Amygdala (tissue), 56 donors: ENCODE measurements at regions not wholly inside any gene's neighbourhood (a gene's known extent, or its start where the extent isn't known, plus 50 kb on each side); places are given as distances from the start of the nearest gene placed in this dataset.
"Not testable (repeated sequence)": the region's sequence is repeated elsewhere in the genome, so short reads cannot be mapped to it uniquely, and the experiment has no call there.

ENCODE experiments used
- DNase-seq, 56 donors: peaks; one replicate each; lab custom pipeline; 2025; lab: John Stamatoyannopoulos, UW

DNA sequence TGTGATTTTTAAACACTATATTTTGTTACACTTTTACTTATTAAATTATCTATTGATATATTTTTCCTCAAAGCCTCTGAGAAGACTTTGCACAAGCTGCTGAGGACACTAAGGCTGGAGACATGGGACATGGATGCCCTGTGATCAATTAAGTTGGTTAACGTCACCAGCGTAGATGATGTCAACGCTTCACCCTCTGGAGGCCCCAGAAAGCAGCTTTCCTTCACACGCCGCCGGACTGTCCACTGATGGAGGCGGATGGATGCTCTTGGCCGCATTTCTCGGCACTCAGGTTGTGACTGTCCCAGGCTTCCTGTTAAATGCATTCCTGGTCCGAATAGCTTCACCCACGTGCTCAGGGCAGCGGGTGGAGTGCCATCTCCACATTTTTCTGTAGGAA is 247.5 kb downstream of the VAPA start:
- no peak for DNase-seq

DNA sequence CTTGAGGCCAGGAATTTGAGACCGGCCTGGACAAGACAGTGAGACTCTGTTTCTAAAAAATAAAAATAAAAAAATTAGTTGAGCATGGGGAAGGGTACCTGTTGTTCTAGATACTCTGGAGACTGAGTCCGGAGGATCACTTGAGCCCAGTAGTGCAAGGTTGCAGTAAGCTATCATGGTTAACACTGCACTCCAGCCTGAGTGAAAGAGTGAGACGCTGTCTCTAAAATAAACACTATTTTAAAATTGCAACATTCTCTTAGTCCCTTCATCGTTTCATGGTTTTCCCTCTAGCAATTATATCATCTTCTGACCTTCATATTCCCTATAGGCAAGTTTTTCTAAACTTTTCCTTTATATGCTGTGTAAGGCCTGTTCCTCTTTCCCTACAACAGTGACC is 248.5 kb downstream of the VAPA start:
- no peak for DNase-seq

DNA sequence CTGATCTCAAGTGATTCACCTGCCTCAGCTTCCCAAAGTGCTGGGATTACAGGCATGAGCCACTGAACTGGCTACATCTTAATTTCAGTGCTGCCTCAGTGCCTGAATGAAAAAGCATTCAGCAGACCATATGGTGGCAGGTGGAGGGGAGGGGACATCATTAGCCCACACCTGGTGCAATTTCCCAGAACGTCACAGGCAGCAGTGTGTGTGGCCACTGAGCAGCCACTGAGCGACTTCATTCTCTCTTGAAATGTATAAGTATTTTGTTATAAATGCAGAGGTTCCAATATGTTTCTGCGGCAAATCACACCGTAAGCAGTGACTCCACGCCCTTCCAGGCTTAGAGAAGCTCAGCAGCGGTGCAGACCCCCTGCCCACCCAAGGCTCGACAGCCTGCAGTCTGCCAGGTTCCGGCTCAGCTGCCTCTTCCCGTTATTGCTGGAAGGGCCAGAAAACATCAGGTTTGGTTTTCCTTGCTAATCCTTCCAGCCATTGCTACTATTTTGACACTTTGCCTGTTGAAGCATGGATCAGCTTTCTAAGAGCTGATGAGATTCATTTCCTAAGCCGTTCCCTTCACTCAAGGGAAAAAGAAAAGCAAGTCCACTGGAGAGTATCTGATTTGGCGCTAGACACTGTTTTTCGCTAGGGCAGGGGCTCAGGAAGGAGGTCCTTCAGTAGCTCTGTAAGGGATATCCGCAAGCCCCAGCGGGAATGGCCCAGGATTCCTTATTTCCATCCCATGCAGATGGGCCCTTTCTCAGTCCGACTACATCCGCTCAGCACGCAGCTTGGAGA is 250.7 kb downstream of the VAPA start:
- DNase-seq: no peak

DNA sequence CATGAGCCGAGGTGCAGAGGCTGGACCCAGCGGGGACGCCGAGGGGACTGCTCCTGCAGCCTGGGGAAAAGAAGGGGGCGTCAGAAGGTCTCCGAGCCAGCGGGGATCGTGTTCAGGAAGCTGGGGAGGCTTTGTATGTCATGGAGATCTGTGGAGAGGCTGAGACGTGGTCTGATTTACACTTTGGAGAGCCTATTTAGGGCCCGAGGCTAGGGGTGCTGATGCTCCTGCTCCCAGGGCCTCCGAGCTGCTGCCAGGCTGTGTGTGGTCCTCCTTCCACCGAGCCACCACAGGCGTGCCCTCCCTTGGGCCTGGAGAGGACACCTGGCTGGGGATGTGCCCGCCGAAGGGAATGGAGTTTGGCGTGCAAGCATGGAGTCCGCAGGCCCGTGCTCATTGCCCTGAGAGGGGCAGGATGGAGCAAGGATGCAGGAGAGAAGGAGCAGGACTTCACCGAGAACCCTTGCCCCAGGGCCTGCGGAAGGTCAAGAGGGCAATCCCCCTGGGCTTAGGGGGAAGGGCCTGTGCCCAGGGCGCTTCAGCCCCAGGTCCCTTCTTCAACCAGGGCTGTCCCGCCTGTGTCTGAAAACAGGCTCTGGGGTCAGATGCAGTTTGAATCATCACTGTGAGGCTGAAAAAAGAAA is 252.5 kb downstream of the VAPA start:
- DNase-seq: no peak

DNA sequence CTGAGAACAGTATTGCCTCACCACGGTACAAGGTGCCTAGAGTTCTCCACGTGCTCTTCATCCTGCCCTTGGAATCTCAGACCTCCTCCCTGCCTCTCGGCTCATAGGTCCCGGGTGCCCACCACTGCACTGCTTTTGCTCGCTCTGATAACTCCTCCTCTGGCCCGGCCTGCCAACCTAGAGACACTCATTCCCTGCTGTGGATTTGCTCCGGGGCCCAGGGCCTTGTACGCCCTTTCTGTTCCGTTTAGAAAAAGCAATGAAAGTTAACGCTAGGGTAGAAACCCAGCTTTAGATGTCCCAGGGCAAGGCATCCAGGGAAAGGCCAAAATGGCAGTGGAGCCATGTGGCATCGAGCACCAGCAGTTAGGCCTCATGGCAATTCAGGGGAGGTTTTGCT is 253.9 kb downstream of the VAPA start:
- DNase-seq: no peak

DNA sequence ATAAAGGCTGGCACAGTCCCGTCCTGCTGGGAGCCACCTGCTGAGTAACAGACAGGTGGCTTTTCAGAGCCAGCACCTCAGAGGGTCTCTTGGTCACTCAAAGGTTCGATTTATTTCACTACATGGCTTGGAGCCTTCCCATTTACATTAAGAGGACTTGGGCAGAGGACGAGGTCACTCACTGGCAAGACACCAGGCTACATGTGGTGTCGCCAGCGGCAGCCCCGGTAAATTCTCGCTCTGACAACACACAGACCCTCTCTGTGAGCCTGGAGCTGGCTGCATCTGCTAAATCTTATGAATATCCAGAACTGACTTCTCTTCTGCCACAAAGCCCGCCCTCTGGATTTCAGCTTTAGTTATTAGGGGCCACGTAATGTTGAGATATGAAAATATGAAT is 254.7 kb downstream of the VAPA start:
- no peak for DNase-seq

DNA sequence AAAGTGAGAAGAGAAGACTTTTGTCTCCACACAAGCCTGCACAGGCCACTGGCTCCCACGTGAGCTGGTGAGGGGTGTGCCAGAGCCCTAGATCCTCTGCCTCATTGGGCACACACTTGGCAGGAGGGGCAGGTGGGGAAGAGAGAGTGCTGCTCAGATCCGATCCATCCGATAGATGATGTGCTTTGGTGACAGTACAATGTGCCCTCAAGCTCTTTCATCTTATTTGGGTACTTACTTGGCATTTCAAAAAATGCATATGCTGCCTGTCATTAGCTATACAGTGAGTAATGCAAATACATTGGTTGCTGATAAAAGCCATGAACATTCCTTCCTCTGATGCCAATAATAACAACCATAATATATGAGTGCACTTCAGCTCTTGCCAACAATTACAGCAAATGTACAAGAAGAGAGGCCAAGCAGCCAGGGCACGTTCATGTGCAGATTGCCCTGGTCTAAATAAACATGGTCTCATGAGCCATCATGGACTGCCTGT is 255.3 kb downstream of the VAPA start:
- DNase-seq: no peak

DNA sequence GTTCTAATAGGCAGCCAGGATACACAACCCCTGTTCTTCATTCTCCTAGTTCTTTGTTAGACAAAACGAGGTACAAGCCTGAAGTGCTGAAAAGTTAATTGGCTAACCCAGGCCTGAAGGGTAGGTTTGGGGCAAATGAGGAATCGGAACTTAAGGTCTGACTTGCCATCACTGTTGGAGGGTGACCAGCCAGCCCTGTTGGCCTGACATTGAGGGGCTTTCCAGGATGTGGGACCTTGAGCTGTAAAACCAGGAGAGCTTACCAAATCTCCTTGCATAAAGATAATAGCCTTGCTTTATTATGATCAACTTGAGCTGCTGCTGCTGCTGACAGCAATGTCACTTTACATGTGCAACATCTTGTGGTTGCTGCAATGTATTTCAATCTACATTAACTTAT is 256.0 kb downstream of the VAPA start:
- no peak for DNase-seq

DNA sequence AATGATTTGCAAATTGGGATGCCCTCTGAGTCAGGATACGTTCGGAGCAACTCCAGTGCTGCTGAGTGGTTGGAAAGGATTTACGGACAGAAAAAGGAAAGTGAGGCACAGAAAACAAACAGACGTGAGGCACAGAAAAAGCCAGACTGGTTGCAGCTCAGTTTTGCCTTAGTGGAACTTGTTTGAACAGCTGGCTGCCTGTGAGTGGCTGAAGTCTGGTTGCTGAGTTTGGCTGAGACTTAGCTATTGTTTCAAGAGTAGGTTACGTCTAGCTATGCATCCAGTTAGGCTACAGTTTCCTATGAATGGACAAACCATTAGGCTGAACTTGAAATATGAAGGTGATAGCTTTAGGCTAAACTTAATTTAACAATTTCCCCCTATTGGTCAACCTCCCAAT is 256.6 kb downstream of the VAPA start:
- no peak for DNase-seq

DNA sequence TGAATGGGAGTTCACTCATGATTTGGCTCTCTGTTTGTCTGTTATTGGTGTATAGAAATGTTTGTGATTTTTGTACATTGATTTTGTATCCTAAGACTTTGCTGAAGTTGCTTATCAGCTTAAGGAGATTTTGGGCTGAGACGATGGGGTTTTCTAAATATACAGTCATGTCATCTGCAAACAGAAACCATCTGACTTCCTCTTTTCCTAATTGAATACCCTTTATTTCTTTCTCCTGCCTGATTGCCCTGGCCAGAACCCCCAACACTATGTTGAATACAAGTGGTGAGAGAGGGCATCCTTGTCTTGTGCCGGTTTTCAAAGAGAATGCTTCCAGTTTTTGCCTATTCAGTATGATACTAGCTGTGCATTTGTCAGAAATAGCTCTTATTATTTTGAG is 261.5 kb downstream of the VAPA start:
- DNase-seq: not testable (repeated sequence)

DNA sequence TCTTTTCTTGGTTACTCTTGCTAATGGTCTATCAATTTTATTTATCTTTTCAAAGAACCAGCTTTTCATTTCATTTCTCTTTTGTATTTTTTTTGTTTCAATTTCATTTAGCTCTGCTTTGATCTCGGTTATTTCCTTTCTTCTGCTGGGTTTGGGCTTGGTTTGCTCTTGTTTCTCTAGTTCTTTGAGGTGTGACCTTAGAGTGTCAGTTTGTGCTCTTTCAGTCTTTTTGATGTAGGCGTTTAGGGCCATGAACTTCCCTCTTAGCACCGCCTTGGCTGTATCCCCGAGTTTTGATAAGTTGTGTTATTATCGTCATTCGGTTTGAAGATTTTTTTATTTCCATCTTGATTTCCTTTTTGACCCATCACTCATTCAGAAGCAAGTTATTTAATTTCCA is 265.5 kb downstream of the VAPA start:
- DNase-seq: not testable (repeated sequence)

DNA sequence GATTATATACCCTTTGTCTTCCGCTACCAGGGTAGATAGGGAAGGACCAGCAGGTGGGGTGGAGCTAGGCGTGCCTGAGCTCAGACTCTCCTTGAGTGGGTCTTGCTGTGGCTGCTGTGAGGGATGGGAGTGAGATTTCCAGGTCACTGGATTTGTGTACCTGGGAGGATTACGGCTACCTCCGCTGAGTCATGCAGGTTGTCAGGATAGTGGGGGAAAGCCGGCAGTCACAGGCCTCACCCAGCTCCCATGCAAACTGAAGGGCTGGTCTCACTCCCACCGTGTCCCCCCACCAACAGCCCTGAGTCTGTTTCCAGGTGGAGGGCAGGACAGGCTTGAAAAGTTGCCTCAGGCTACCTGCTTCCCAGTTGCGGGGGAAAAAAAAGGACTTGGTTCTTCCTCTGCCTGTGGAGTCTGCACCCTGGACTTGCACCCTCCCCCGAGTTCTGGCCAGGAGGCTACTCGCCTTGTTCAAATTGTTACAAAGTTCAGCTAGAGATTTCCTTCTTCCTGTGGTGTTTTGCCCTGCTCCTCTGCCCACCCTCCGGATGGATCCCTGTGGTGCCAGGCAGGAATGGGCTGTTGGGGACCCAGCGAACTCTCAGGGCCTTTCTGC is 268.3 kb downstream of the VAPA start:
- no peak for DNase-seq

DNA sequence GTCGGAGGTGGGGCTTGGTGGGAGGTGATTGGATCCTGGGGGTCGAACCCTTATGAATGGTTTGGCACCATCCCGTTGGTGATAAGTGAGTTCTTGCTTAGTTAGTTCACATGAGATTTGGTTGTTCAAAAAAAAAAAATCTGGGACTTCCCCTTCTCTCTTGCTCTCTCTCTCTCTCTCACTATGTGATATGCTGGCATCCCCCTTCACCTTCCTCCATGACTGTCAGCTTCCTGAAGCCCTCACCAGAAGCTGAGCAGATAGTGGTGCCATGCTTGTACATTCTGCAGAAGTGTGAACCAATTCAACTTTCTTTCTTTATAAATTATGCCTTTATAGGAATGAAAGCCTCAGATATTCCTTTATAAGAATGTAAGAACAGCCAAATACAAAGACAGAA is 269.7 kb upstream of the APCDD1 start:
- no peak for DNase-seq

DNA sequence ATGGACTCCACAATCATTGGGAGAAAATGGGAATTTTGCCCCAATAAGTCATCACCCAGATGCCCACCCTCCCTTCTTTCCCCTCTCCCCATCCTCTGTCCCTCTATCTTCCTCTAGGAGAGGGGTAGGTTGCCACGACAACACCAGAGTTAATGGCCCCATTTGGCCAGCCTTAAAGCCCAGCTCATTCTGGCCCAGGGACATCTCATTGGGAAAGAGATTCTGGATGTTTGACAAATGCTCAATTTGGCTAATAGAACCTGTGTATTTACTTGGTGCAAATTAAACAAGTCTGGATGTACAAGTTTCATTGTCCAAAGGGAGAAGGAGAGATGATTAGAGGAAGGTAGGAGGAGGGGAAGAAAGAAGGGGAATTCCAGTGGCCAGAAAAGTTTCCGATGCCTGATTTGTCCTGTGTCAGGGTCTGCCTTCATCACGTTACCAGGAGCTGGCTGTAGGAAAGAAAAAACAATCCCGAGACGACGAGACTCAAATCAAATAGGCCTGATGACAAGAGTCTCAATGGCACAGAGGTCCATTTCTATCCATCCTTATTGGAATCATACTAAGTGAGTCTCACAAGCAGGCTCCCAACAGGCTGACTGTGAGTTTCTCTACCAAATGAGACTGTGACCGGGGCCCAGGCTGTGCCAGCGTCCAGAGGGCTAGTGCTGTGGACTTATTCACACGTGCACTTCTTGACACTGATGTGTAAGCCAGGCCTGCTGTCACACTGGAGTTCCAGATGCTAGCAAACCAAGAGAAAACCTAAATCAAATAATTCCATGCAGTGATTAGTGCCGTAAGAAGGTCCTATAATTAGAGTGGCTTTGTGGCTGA is 265.2 kb upstream of the APCDD1 start:
- DNase-seq: peak in 1 of 56 donors; percentile 14

DNA sequence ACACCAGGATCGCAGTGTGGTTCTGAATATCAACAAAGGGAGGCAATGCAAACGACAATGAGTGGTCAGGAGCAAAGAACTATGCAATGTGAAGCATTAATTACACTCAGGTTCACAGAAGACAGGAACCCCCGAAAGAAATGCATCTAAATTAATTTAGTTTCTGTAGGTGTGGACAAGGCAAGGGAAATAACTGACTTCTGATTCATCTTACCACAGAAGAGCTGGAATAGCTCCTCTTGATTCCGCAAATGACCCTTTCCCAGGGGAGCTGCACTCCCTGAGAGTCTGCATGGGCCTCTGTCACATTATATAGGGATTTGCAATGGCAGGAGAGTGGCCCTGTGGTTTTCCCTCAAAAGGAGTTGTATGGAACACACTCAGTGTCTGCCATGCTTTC is 263.9 kb upstream of the APCDD1 start:
- DNase-seq: no peak

DNA sequence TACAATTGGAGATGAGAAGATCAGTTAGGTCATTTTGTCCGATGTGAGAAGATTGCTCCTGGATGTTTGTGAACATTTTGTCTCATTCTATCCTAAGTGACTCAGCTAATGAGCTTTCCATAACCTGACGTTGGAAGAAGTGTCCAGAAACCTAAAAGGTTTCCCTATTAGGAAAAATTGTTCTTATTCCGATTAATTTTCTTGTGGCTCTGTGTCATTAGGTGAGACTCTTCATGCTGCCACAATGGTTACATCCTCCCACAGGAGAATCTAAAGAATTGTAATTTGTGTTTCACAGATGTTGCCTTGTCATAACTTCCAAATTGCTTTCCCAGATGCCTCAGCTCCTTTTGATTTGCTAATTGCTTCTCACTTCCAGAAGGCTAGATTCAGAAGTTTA is 261.0 kb upstream of the APCDD1 start:
- no peak for DNase-seq

DNA sequence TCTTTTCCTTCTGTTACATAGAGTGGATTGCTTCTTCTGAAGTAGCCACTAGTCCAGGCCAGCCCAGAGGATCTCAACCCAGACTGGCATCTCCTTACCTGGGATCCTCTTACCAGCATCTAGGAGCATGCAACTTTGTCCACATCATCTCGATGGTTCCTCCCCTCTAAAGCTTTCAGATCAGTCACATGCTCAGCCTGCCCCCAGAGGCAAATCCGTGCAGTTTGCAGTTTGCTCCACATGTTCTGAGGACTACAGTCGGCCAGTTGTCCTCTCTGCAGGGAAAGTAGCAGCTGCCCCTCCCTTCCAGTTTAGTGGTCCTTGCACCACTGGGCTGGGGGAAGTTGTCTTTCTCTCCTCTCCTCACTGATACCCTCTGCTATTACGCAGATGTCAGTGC is 259.8 kb upstream of the APCDD1 start:
- DNase-seq: no peak

DNA sequence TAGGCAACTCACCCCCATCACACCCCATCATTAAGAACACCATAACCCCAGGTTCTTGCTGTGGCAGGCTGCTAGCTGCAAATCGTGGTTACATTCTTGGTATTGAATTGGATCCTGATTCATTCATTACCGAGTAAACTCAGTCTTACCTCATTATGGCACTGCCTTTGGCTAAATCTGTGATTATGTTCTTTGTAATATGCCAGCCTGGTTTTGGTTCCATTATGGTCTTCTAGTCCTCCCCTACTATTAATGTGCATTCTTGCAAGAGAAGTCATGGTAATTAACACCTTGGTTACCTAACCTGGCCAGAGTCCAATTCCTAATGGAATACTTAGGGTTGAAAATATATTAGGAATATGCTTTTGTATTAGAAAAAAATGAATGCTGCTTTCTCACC is 258.9 kb upstream of the APCDD1 start:
- no peak for DNase-seq

DNA sequence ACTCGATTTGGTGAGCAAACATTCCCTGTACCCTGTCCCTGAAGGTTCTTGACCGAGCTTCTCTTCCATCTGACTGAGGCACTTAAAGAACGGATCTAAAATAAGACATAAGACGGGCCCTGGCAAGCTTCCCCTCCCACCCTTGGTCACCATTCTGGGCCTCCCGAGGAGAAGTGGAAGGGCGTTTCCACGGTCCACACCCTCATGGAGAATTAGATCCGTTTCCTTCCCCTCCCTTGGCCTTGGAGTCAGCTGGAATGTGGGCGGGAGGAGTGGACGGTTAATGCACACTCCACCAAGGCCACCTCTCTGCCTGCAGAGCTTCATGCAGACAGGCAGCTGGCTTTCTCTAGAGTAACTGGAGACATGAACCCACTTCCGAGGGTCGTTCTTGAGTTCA is 257.3 kb upstream of the APCDD1 start:
- no peak for DNase-seq

DNA sequence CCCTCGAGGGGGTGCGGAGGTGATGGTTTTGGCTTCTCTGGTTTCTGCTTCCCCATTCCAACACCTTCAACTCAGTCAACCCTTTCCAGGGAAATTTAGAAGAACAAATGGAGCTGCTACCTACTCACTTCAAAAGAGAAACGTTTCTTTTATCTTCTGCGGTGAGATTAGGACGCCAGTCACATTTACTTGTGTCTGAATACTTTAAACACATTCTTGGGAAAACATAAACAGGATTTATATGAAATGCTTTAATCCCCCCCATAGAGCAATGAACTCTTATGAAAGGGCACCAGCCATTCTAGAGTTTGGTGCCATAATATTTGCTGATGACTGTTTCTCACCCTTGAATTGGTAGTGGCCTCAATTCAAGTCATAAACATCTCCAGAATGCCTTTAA is 253.2 kb upstream of the APCDD1 start:
- DNase-seq: no peak

DNA sequence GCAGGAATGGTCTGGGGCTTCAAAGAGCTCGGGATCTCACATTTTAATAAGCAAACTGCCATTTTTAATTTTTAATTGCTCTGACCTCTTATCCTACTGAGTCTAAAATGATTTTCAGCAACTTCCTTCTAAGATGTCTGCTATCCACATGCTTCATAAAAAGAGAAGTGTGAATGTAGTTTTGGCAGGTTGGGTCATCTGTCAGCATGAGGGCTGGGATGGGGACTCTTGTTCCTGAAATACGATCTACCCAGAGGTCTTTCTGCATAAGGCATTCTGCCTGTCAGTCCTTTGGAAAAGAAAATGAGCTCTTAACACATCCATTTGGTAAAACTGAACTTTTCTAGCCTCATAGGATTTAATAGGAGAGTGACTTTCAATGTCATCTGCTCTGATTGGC is 252.8 kb upstream of the APCDD1 start:
- peak in 1 of 56 donors; percentile 4 for DNase-seq
